Stimulated activated CD8-positive, alpha-beta memory T cell treated with anti-CD3 and anti-CD28 coated beads, Interleukin-7, amount 100 ng/mL, for 24 hours (primary cell): ENCODE measurements at regions not wholly inside any gene's neighbourhood (a gene's known extent, or its start where the extent isn't known, plus 50 kb on each side); places are given as distances from the start of the nearest gene placed in this dataset.
"Not testable (repeated sequence)": the region's sequence is repeated elsewhere in the genome, so short reads cannot be mapped to it uniquely, and the experiment has no call there.

Experiments
- DNase-seq: peaks from one replicate; pipeline ENCODE4 v3.0.0-alpha.2; 2020; ENCODE audit warnings: low read depth

GRCh38 chr6:169144356-169144755 is 109.3 kb downstream of the THBS2 start:
- DNase-seq = no peak

DNA sequence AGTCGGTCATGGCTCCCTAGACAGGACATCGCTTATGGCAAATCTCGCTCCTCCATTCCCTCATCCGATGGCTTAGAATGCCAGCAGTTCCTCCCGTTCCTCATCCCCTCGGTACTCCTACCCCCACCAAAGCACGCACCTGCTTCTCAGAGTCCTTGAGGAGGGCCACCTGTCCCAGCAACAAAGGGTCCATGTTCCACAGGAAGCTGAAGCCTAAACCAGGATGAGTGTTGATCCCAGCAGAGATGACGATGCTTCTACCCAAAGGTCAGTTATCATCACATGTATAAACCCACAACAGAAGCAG is 111.2 kb downstream of the THBS2 start:
- no peak for DNase-seq

- no peak for DNase-seq
These were observed 111.7 kb downstream of the THBS2 start for GRCh38 chr6:169141671-169142537.

DNA sequence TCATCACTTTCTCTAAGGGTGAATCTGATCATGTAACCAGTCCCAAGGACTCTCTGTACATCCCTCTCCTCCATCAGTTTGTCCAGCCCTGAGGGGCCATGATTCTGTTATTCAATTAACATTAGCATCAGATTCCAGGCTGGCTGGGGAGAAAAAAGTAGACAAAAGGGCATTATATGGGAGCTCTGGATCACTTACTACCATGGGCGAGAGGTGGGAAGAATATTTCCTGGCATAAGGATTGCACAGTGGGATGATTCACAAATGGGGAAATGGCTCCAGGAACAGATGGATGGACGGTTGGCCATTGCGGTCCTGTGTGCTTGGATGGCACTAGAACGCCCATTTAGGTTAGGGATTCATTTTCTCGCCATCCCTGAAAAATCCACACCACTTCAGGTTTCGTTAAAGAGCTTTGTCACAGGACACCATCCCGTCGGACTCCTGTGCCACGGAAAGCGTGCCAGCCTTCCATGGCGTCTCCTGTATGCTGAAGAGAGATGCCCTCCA is 112.6 kb downstream of the THBS2 start:
- no peak for DNase-seq

GRCh38 chr6:169139179-169139971 is 114.3 kb downstream of the THBS2 start:
- no peak for DNase-seq

DNA sequence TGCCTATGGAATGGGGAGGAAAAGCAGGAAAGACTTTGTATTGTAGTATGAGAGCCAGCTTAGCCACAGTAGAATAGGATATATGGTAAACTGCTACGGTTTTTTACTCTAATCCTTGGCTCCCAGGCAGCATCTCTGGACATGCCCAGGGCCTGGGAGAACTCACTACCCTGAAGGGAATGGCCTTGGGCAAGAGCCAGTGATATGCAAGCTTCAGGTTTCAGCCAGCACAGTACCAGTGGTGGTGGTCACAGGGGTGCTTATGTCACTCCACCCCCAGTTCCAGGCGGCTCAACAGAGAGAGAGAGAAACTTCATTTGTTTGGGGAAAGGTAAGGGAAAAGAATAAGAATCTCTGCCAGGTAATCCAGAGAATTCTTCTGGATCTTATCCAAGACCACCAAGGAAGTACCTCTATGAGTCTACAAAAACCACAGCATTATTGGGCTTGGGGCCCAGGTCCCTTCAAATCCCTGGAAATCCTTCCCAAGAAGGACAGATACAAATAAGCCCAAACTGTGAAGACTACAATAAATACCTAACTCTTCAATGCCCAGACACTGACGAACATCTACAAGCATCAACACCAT is 121.2 kb downstream of the THBS2 start:
- no peak for DNase-seq

DNA sequence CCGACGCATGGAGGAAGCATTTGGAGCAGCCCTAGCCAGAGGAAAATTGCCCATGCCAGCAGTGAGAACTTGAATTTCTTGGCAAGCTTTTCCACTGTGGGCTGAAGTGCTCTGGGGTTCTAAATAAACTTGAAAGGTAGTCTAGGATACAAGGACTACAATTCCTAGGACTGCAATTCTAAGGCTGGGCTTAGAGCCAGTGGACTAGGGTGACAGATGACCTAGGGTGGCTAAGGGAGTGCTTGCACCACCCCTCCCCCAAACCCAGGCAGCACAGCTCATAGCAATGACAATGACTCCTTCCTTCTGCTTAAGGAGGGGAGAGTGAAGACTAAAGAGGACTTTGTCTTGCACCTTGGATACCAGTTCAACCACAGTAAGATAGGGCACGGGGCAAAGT is 122.3 kb downstream of the THBS2 start:
- no peak for DNase-seq

- no peak for DNase-seq
These were observed 123.5 kb downstream of the THBS2 start for GRCh38 chr6:169130113-169130512.

DNA sequence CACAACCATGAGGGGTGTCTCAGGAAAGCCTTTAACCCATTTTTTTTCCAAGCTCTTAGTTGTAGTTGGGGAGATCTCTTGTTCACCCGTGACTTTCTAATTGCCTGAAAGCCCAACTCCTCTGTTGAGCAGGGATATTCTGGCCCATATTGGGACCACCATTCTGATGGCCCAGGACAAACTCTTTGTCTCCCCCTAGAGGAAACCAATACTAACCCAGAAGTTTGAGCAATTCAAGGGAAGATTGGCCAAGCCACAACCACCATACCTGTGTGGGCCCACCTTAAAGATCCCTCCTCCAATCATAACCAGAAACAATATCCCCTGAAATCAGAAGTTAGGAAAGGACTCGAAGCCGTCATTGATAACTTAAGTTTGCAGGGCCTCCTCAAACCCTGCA is 132.6 kb downstream of the THBS2 start:
- no peak for DNase-seq

DNA sequence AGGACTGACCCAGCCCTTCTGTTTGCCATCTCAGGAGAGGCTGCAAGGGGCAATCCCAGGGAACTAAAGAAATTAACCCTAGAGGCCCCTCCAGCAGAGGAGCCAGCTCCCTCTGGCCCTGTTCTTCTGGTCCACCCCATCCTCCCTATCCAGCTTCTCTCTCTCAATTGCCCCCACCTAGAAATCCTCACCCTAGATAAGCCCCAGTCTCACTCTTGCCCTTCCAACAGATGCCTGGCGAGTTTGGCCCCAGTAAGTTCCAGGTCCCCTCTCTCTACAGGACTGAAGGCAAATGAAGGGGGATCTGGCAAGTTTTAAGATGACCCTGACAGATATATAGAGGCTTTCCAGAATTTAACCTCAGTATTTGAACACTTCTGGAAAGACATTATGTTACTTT is 134.0 kb downstream of the THBS2 start:
- no peak for DNase-seq

GRCh38 chr6:169118346-169118830 is 135.3 kb downstream of the THBS2 start:
- no peak for DNase-seq

GRCh38 chr6:169117663-169118062 is 136.0 kb downstream of the THBS2 start:
- DNase-seq = no peak

- DNase-seq = no peak
These were observed 138.0 kb downstream of the THBS2 start for GRCh38 chr6:169115632-169116031.

- not testable (repeated sequence) for DNase-seq
These were observed 139.0 kb downstream of the THBS2 start for GRCh38 chr6:169114632-169115031.

DNA sequence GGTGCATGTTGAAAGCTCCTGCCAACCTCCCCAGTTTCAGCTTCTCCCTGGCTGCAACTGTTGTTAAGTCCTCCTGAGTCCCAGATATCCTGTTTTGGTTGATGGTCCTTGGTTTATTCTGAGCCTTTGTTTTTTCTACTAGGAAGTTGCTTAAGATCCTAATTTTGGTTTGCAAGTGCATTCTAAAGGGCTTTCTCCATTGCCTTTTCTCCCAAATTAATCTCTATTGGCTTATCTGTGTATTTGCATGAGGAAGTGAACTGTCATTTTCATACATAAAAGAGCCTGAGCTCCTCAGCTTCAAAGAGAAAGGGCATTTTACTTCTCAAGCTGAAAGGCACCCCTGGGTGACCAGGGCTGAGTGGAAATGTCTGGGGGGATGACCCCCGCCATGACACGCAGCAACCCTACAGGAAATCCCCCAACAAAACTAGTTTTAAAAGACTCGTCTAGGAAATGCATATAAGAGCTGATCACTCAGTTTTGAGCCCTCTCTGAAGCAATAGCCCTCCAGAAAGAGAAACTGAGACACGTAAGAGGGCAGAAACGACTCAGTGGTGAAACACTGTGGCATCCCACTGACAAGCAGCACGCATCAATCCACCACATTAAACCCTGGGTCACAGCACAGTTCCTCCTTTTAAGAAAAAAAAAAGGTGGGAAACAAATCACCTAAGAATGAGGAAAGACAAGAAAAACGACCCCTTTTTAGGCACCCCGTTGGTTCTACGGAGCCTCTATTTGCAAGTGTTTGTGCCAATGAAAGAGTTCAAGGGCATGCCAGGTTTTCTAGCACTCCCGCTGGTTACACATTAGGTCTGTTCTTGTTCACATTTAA is 140.9 kb downstream of the THBS2 start:
- DNase-seq = no peak

DNA sequence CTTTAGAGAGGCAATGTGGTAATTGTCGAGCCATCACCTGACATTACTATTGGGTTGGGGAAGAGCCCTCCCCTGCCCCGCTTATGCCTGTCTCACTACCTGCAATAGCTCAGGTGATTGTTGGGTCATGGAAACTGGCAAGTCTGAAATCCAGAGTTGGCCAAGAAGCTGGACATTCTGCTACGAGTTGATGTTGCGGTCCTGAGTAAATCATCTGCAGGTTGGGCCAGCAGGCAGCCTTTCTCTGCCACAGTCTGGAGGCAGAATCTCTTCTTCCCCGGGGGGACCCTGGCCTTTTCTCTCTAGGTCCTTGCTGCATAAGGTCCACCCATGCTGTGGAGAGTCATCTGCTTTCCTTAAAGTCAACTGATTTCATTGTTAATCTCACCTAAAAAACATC is 142.4 kb downstream of the THBS2 start:
- DNase-seq = no peak

GRCh38 chr6:169109411-169110220 is 144.0 kb downstream of the THBS2 start:
- no peak for DNase-seq

DNA sequence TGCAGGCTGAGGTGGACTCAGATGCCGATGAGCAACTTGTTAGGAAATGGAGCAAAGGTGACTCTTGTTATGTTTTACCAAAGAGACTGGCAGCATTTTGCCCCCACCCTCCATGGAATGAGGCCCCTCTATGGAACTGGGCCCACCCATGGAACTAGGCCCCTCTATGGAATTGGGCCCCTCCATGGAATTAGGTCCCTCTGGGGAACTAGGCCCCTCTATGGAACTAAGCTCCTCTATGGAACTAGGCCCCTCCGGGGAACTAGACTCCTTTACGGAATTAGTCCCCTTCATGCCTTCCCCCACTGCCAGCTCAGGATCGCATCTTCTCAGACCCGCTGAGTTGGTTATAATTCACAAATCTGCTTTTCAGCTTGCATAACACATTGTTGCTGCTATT is 144.9 kb downstream of the THBS2 start:
- no peak for DNase-seq

DNA sequence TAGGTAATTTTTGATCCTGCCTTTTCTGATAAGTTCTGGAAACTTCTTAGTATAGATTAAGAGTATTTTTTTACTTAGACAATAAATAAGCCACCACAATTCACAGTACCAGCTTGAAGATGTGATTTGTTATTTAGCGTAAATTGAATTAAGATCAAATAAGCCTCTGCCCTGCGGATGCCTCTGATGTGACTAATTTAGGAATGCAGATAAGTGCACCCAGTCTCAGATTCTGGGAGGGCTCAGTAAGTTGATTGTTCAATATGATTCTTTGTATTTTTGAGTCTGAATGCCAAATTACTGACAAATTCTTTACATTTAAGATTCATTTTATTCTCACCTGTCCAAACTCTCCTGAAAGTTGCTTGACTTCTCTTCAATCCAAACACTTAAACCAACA is 147.5 kb downstream of the THBS2 start:
- no peak for DNase-seq

DNA sequence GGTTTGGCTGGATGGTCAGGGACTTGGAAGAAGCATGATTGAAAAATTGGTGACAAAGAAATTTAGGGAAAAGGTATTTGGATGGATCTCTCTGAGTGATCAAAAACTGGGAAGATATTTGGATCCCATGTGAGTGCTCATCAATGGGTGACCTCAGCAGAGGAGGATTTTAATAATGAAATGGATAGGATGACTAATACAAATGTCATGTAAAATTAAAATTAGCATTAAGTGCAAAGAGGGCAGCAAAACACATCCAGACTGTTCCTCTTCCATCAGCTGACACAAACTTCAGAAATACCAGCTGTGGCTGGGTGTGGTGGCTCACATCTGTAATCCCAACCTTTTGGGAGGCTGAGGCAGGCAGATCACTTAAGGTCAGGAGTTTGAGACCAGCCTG is 151.7 kb downstream of the THBS2 start:
- DNase-seq = no peak
